A204.1 (cell line): ENCODE measurements at regions not wholly inside any gene's neighbourhood (a gene's known extent, or its start where the extent isn't known, plus 50 kb on each side); places are given as distances from the start of the nearest gene placed in this dataset.
"Not testable (repeated sequence)": the region's sequence is repeated elsewhere in the genome, so short reads cannot be mapped to it uniquely, and the experiment has no call there.

ENCODE experiments used
- FAIRE-seq: peaks from 2 replicates; lab custom pipeline; 2012; peaks lifted over from hg19 to GRCh38; lab: Jason Lieb, UNC

DNA sequence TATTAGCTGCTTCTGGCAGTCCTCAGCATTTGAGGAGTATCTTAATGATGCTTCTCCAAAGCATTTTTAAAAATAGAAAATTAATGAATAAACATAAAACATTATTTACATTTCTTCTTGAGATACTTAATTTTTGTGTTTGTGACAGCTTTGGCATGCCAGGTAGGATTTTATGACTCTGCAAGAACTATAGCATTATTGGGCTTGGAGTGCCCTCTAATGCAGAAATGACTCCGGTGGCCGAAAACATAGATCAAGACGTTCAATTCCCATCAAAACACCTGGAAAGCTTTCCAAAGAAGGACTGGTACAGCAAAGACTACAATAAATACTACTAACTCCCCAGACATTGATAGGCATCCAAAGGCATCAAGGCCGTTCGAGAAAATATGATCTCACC, 366.4 kb upstream of the CXADR start:
- no peak for FAIRE-seq

- no peak for FAIRE-seq
Measured at GRCh38 chr21:17159697-17160096, 353.1 kb upstream of the CXADR start.

DNA sequence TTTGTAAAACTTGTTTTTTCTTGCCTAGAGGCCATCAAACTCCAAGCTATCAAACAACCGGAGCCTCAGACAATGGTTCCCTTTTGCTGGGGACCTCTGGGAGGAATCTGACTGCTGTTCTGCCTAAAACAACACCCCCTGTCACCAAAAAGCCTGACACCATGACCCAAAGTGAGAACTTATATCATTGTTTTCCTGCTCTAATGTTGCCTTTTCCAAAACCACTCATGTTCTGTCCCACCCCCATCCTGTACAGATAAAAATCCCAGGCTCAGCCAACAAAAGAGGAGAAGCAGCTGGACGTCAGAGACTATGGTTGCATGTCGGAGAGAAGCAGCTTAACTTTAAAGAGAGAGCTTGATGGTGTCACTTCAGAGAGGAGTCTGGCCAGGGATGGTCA, 327.2 kb upstream of the CXADR start:
- no peak for FAIRE-seq

DNA sequence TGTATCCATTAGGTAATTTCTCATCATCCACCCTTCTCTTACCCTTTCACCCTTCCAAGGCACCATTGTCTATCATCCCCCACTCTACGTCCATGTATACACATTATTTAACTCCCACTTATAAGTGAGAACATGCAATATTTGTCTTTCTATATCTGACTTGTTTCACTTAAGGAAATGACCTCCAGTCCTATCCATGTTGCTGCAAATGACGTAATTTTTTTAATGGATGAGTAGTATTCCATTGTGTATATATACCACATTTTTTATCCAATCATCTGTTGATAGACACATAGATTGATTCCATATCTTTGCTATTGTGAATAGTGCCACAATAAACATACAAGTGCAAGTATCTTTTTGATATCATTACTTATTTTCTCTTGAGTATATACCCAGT, 322.9 kb upstream of the CXADR start:
- FAIRE-seq: no peak

DNA sequence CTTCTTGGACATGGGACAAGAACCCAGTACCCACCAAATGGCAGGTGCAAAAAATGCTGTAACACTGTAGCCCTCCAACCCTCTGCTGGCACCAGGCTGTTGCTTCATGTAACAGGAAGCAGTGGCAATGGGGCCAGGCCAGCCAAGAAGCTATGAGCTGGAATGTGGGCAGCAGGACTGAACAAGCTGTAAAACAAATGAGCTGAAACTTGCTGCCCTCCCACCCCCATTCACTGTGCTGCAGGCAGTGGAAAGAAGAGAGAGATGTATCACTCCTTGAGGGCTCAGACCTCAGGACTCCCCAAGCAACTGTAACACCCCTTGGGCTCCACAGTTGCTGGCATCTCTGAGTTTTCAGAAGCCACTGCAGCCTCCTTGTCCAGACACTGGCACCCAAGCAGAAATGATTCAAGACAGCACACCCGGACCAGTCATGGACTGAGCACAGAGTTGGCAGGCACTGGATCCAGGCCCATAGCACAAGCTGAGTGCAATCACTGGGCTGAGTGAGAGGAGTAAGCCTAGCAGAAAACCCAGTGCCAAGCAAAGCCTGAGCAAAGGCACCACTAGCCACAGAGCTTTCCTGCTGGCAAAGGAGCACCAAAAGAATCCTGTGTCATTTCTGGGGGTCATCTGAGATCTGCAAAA, 321.4 kb upstream of the CXADR start:
- FAIRE-seq: no peak

GRCh38 chr21:17195351-17195750, 317.5 kb upstream of the CXADR start:
- FAIRE-seq: no peak

DNA sequence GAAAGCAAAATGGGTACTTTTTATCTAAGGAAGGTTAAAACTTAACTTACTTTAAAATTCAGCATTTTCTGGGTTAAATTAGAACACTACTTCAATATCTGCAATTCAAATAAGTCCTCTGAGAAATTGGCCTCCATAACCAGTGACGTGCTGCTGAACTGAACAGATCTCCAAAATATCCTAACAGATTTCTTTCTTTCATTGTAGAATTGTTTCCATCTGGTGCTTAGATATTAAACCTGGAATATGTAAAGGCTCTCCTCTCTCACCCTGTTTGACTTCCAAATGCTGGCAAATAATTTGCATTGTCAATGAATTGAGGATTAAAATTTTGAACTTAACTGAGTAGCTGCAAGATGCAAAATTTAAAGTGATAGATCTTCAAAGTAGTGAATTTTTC, 316.9 kb upstream of the CXADR start:
- FAIRE-seq: no peak

GRCh38 chr21:17196623-17197022, 316.2 kb upstream of the CXADR start:
- FAIRE-seq: no peak

DNA sequence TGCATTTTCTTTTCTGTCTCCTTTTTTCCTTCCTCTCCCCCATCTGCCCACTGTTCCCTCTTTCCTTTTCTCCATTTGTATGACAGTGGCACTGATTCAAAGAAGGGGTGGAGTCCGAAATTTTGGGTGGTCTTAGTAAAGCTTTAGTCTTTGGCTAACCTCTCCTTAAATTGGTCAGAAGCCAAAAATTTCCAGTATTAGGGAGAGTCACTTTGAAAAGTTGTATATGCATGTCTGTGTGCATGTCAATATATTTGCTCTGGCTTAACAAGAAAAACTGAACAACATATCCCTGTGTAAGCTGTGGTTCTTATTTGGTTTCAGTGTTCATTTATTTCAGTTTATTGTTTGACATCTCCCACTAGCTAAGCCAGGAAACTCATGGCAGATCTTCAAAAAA, 314.8 kb upstream of the CXADR start:
- no peak for FAIRE-seq

GRCh38 chr21:17200250-17200649, 312.6 kb upstream of the CXADR start:
- no peak for FAIRE-seq

GRCh38 chr21:17201741-17202260, 311.0 kb upstream of the CXADR start:
- FAIRE-seq: no peak

- no peak for FAIRE-seq
Measured at GRCh38 chr21:17214801-17215200, 298.0 kb upstream of the CXADR start.

DNA sequence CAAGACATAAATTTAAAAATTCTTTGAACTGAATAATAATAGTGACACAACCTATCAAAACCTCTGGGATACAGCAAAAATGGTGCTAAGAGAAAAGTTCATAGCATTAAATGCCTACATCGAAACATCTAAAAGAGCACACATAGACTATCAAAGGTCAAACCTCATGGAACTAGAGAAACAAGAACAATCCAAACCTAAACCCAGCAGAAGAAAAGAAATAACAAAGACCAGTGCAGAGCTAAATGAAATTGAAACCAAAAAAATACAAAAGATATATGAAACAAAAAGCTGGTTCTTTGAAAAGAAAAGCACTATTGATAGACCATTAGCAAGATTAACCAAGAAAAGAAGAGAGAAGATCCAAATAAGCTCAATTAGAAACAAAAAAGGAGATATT, 293.8 kb upstream of the CXADR start:
- not testable (repeated sequence) for FAIRE-seq

DNA sequence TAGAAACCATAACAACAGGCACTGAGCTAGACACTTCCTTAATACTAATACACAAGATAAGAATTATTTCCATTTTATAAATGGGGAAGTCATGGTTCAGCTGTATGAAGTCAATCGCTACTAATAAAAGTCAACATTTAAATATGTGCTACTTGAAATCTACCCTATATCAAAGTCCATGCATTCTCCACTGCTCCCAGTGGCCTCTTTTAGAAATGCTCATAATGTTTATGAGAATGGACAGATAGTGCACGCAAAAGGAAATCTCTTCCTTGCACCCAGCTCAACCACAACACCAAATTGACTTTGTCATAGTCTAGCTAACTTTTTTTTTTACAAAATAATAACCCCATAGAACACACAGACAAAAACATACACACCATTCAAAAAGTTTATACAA, 281.7 kb upstream of the CXADR start:
- no peak for FAIRE-seq

DNA sequence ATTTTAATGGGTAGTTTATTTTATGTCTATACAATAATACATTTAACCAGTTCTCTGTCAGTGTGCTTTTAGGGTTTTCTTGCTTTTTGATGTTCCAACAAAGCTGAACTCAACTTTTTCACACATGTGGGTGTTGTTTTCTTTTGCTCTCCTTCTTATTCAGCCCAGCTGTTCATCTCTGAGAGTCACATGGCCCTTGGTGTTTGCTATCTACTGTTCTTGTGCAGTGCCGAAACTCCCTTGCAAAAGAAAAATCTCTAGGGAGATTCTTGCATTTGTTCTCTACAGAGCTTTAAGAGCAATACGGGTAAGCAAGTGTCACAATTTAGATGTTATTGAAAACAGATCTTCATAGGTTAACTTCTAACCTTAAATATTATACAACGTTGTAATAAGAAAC, 281.1 kb upstream of the CXADR start:
- no peak for FAIRE-seq

GRCh38 chr21:17238468-17238867, 274.4 kb upstream of the CXADR start:
- no peak for FAIRE-seq

DNA sequence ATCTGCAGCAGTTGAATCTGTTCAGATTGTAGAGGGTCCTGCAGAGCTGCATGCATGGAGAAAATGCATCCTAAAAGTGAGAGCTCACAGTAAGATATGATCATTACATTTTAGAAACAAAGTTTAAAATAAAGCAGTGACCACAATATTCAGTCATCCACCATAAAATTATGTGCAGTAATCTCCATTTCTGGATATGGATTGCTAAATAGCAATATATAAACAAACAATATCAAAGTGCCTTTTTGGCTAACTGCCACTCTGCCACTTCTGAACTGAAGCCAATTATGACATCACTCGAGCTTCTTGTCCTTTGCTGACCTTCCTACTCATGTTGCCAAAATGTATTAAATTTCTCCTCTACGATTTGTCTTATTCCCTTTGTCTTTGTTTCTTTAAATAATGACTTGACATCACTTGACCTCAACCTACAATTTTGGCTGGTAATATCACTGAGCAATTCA, 262.0 kb upstream of the CXADR start:
- FAIRE-seq: no peak

DNA sequence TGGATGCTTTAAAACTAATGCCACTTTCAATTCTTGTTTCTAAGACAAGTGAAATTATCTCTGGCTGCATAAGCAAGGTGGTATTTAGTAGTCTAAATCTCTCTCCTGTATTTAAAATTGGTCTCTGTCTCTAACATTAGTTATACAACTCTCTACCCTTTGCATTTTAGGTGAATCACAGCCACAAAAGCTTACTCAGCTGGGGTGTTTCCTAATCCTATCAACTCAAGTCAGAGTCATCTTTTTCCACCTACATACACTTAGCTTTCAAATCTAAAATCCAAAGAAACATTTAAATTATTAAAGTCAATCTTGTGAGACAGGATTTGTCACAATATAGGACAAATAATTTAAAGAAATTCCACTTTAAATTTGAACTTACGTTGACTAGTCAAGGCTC, 255.1 kb upstream of the CXADR start:
- FAIRE-seq: no peak

GRCh38 chr21:17264182-17264581, 248.7 kb upstream of the CXADR start:
- FAIRE-seq: no peak

DNA sequence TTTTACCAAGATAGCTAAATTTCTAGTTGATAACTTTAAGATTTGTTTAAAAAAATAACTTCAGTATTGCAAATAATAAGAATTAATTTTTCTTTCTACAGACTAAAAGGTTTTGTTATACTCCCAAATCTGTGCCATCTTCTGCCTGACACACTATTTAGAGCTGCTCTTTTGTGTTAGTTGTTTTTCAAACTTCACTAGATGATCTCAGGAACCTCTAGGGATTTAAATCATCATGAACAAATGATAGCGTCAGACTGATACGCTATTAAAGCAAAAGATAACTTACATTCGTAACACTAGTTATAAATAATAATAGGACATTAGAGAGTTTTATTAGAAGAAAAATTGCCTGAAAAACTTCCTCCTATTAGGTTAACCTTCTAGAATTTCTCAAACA, 243.1 kb upstream of the CXADR start:
- FAIRE-seq: no peak

- peak; percentile 95 for FAIRE-seq
Measured at GRCh38 chr21:17270229-17270628, 242.6 kb upstream of the CXADR start.

- FAIRE-seq: no peak
Measured at GRCh38 chr21:17279663-17280062, 233.2 kb upstream of the CXADR start.

GRCh38 chr21:17293016-17293562, 219.8 kb upstream of the CXADR start:
- not testable (repeated sequence) for FAIRE-seq

DNA sequence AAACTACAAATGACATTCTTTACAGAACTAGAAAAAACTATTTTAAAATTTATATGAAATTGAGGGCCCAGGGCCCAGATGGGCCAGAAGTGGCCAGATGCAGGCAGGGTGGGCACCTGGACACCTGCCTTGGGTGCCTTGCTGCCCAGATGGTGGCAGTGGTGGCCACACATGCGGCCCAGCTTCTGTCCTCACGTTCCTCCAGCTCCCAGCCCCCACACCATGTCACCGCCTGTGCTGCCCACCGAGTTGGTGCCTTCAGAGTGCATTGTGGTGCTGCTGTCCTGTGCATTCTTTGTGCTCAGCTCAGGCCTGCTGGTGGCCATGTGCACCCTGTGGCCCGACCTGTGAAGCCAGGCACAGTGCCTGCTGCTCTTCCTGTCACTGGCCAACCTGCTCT, 216.8 kb upstream of the CXADR start:
- no peak for FAIRE-seq
